ENCODE measurements at regions not wholly inside any gene's neighbourhood (a gene's known extent, or its start where the extent isn't known, plus 50 kb on each side); places are given as distances from the start of the nearest gene placed in this dataset.

DNA sequence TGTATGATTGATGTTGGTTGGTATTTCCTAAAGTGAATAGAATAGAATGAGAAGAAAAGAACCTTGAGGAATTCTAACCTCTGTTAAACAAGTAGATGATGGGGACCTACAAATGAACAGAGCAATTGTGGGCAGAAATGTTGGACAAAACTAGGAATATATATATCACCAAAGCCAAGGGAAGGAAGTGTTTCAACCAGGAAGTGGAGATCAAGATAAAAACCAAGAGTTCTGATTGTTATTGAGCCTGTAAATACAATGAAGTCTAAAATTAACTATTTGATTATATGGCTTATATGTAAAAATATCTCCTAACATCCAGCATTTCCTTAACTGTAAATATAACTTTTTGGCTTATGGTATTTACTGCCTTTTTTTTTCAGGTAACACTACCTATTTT lies 730.0 kb downstream of the SOCS6 start:
- Mint-ChIP-seq H3K4me1 (ENCODE audit: unreplicated experiment) (no peaks in the 10 kb centered on the region), H3K9me3 (ENCODE audit: unreplicated experiment) (peaks cover 16% of the 10 kb centered on the region), H3K36me3 (ENCODE audit: low read depth, unreplicated experiment) (no peaks in the 10 kb centered on the region), H3K27me3 (ENCODE audit: unreplicated experiment) (peaks cover 2% of the 10 kb centered on the region), H3K4me3 (ENCODE audit: unreplicated experiment) (no peak overlapping the region), H3K27ac (ENCODE audit: unreplicated experiment) (no peak overlapping the region)
- TF ChIP-seq, protein P1, sequence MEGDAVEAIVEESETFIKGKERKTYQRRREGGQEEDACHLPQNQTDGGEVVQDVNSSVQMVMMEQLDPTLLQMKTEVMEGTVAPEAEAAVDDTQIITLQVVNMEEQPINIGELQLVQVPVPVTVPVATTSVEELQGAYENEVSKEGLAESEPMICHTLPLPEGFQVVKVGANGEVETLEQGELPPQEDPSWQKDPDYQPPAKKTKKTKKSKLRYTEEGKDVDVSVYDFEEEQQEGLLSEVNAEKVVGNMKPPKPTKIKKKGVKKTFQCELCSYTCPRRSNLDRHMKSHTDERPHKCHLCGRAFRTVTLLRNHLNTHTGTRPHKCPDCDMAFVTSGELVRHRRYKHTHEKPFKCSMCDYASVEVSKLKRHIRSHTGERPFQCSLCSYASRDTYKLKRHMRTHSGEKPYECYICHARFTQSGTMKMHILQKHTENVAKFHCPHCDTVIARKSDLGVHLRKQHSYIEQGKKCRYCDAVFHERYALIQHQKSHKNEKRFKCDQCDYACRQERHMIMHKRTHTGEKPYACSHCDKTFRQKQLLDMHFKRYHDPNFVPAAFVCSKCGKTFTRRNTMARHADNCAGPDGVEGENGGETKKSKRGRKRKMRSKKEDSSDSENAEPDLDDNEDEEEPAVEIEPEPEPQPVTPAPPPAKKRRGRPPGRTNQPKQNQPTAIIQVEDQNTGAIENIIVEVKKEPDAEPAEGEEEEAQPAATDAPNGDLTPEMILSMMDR (IDR thresholded peaks at IDR 0.05; ENCODE audit: unreplicated experiment) = no peak
- DNase-seq (ENCODE audit: low spot score) = no peak

DNA sequence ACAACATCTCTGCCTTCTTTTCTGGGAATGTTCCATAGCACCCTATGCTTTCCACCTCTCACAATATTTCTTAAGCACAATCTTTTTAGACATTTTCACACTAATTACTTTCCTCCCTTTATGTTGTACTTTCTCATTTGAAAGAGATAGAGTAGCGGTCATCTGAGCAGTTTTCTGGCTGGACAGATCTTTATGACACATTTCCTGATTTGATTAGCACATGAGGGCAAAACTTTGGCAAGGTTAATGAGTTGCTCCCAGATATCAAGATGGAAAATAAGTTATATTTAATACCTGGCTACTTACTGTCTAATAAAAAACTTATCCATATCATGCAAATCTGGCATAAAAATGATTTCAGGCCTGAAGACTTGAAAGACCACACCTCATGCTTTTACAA lies 723.9 kb downstream of the SOCS6 start:
- H3K9me3 Mint-ChIP-seq (ENCODE audit: unreplicated experiment) = peaks cover 16% of the 10 kb centered on the region
- H3K27me3 Mint-ChIP-seq (ENCODE audit: unreplicated experiment) = no peaks in the 10 kb centered on the region
- no peak overlapping the region for H3K27ac Mint-ChIP-seq (ENCODE audit: unreplicated experiment)
- no peak overlapping the region for H3K4me3 Mint-ChIP-seq (ENCODE audit: unreplicated experiment)
- H3K4me1 Mint-ChIP-seq (ENCODE audit: unreplicated experiment) = no peaks in the 10 kb centered on the region
- TF ChIP-seq, protein P1 (IDR thresholded peaks at IDR 0.05; ENCODE audit: unreplicated experiment) = no peak
- H3K36me3 Mint-ChIP-seq (ENCODE audit: low read depth, unreplicated experiment) = no peaks in the 10 kb centered on the region
- DNase-seq (ENCODE audit: low spot score) = no peak

DNA sequence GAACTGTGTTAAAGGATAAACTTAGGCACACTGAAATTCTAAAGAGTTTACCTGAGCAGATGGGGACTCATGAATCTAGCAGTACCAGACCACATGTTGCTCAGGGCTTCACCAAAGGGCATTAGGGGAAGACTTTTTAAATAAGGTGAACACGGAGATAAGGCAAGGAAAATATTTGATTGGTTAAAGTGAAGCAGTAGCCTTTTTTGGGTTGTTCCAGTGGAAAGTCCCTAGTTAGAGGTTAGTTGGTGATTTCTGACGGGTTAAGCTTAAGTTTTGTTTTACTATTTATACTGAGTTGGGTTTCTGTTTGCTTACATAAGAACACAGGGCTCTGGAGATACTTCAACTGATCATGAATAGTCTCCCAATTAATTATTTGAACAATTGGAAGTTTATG lies 722.5 kb downstream of the SOCS6 start:
- H3K36me3 Mint-ChIP-seq (ENCODE audit: low read depth, unreplicated experiment) = no peaks in the 10 kb centered on the region
- DNase-seq (ENCODE audit: low spot score) = no peak
- H3K4me1 Mint-ChIP-seq (ENCODE audit: unreplicated experiment) = no peaks in the 10 kb centered on the region
- H3K9me3 Mint-ChIP-seq (ENCODE audit: unreplicated experiment) = peaks cover 25% of the 10 kb centered on the region
- H3K4me3 Mint-ChIP-seq (ENCODE audit: unreplicated experiment) = no peak overlapping the region
- TF ChIP-seq, protein P1 (IDR thresholded peaks at IDR 0.05; ENCODE audit: unreplicated experiment) = no peak
- H3K27me3 Mint-ChIP-seq (ENCODE audit: unreplicated experiment) = no peaks in the 10 kb centered on the region
- no peak overlapping the region for H3K27ac Mint-ChIP-seq (ENCODE audit: unreplicated experiment)

DNA sequence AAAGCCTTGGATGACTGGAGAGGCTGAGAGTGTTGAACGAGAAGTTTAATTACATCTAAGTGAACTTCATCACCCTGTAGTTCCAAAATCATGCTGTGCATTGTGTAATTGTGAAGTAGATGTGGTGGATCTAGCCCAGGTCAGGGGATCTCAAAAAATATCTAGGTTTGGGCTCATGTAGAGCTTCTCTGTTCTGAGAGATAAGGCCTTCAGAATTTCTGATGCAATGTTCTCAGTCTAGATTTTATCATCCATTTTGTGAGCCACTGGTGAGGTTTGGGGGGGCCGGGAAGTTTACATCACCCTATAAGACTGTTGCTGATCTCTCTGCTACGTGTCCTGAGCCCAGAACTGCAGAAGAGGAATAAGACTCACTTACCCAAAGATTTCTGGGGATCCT lies 719.4 kb downstream of the SOCS6 start:
- Mint-ChIP-seq H3K36me3 (ENCODE audit: low read depth, unreplicated experiment) (no peaks in the 10 kb centered on the region), H3K9me3 (ENCODE audit: unreplicated experiment) (peaks cover 44% of the 10 kb centered on the region)

DNA sequence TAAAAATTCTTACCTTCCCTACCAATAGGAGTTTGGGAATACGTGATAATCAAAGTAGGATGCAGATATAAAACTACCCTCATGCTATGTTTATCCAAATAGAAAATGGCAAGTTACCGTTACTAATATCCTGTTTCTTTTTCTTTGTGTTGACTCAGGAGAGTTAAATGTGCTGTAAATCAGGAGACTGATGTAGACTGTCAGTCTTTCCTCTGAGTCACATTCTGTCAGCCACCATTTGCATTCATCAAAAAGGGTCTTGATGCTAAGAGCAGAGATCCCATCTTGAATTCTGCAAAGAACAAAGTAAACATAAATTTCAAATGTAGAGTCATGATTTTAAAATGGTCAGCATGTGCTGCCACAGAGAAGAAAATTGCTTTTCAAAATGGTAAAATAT lies 712.8 kb downstream of the SOCS6 start:
- Mint-ChIP-seq H3K9me3 (ENCODE audit: unreplicated experiment) (peaks cover 45% of the 10 kb centered on the region), H3K4me3 (ENCODE audit: unreplicated experiment) (no peak overlapping the region), H3K36me3 (ENCODE audit: low read depth, unreplicated experiment) (peaks cover 3% of the 10 kb centered on the region), H3K27me3 (ENCODE audit: unreplicated experiment) (no peaks in the 10 kb centered on the region), H3K27ac (ENCODE audit: unreplicated experiment) (no peak overlapping the region), H3K4me1 (ENCODE audit: unreplicated experiment) (no peaks in the 10 kb centered on the region)
- TF ChIP-seq, protein P1 (IDR thresholded peaks at IDR 0.05; ENCODE audit: unreplicated experiment) = no peak
- DNase-seq (ENCODE audit: low spot score) = no peak

More for the DNA sequence above, 719.4 kb downstream of the SOCS6 start:
- H3K27me3 Mint-ChIP-seq (ENCODE audit: unreplicated experiment) = no peaks in the 10 kb centered on the region
- no peak overlapping the region for H3K27ac Mint-ChIP-seq (ENCODE audit: unreplicated experiment)
- no peak overlapping the region for H3K4me3 Mint-ChIP-seq (ENCODE audit: unreplicated experiment)
- TF ChIP-seq, protein P1 (IDR thresholded peaks at IDR 0.05; ENCODE audit: unreplicated experiment) = no peak
- no peak for DNase-seq (ENCODE audit: low spot score)
- no peaks in the 10 kb centered on the region for H3K4me1 Mint-ChIP-seq (ENCODE audit: unreplicated experiment)

Data from endothelial cell (in vitro differentiated cells).